GM10266 (cell line): ENCODE measurements at regions not wholly inside any gene's neighbourhood (a gene's known extent, or its start where the extent isn't known, plus 50 kb on each side); places are given as distances from the start of the nearest gene placed in this dataset.

ENCODE experiments used
- DNase-seq: peaks from one replicate; pipeline ENCODE4 v3.0.0; 2012; ENCODE audit errors: extremely low spot score
- CTCF ChIP-seq: IDR thresholded peaks from 2 replicates; pipeline ENCODE4 v1.5.1; 2012; ENCODE audit warnings: mild to moderate bottlenecking, low read depth; ENCODE audit not compliant: control insufficient read depth, insufficient read depth; ENCODE audit errors: missing control alignments

- DNase-seq = no peak
- no peak for TF ChIP-seq CTCF
These were observed 518.8 kb upstream of the ZNF385D start for GRCh38 chr3:22269831-22270230.

DNA sequence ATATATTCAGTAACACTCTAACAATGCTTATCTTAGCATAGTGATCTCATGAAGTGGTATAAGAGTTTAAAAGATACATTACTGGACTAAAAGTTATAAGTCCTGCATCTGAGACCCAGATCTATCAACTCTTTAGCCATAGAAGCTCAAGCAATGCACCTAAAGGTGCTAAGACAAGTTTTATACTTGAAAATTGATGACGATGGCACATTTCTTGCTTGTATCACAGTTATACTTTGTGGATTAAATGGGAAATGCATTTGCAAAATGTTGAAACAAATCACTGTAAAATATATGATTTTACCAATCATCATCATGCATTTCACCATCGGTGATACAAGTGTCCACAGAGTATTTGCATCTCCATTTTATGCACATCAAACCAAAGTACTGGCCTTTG, 525.3 kb upstream of the ZNF385D start:
- no peak for TF ChIP-seq CTCF

DNA sequence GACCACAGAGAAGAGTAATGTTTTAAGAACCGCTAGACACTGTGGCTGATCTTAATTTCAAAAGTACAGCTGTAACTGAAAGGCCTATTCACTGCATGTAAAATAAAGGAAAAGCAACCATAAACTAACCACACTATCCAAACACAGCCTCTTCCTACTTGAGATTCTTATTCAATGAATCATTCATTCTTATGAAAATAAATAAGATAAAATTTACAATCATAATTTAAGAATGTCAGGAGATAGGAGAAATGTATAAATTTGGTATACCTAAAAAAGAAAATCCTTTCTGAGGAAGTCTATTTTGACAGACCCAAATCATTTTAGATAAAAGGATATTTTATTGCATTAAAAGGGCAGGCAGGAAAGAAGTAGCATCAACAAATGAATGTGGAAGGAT, 533.5 kb upstream of the ZNF385D start:
- DNase-seq = no peak
- TF ChIP-seq CTCF = no peak

More for the DNA sequence above, 525.3 kb upstream of the ZNF385D start:
- no peak for DNase-seq

DNA sequence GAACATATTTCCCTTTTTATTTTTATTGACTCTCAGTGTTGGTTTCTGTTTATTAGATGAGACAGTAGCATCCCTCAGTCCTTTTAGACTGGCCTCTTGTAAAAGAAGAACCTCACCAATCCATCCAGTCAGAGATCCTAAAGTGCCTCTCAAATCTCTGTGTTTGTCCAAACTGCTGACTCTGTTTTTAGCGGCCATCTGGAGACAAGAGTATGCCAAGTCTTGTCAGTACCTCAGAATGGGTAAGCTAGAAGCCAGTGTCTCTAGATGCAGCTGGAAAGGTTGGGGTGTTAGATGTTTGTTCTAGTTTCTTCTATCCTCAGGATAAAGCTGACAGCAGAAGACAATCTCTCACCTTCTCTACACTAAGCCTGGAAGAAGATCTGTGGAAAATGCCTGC, 537.7 kb upstream of the ZNF385D start:
- DNase-seq = no peak
- TF ChIP-seq CTCF = no peak

DNA sequence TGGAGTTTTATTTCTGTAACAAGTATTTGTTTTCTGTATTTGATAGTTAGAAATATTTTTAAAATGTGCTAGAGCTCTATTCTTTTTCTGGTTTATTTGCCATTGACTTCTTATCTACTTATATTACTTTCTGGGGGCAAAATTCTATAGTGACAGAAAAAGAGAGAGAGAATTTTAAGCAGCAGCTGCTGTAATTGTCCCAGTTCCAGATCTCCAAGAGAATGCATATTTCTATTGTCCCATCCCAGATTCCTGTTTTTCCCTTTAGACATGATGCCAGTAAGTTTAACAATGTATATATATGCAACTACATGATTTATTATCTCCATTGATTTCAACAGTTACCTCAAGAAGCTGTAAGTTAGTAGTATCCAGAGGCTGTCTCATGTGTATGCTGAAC, 541.7 kb upstream of the ZNF385D start:
- TF ChIP-seq CTCF = no peak
- DNase-seq = no peak

DNA sequence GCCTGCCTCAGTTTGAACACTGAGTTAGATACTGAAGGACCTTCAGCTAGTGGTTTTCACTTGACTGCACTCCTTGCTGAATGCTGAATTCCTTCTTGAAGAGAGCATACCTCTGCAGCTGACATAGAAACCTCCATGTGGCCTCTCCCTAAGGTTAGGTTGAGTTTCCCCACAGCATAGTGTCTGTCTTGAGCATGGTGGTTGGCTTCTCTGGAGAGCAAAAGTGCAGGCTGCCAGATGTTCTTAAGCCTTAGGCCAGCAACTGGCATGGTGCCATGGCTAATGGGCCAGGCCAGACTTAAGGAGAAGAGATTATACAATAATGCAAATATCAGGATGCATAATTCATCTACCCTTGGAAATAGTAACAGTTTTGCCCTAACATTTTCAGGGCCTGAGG, 545.6 kb upstream of the ZNF385D start:
- no peak for DNase-seq
- no peak for TF ChIP-seq CTCF

DNA sequence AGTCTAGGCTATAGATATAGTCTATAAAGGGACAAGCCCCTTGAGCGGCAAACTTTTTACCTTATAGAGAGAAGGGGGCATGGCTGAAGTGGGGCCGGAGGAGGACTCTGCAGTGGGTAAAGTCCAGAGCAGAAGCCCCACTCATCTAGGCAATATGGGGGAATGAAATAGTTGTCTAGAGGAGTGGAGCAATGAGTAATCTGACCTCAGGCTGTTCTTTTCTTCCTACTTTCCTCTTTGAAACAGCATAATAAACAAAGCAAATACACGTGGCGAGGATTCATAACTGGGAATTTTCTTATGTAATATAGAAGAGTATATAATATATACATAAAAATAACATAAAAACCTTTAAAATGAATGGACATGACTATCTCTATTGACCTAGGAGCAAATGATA, 546.4 kb upstream of the ZNF385D start:
- TF ChIP-seq CTCF = no peak
- no peak for DNase-seq
